HG02885 (cell line): ENCODE measurements at regions not wholly inside any gene's neighbourhood (a gene's known extent, or its start where the extent isn't known, plus 50 kb on each side); places are given as distances from the start of the nearest gene placed in this dataset.
"Not testable (repeated sequence)": the region's sequence is repeated elsewhere in the genome, so short reads cannot be mapped to it uniquely, and the experiment has no call there.

Experiments
- ATAC-seq: cut with Tn5 transposase; IDR thresholded peaks from one replicate; pipeline ENCODE4 v1.9.1; 2021; ENCODE audit warnings: mild to moderate bottlenecking; ENCODE audit not compliant: unreplicated experiment, poor library complexity

GRCh38 chr15:46080016-46080415 is 445.2 kb downstream of the SQOR start:
- no peak for ATAC-seq

- ATAC-seq = no peak
These were observed 453.9 kb downstream of the SQOR start for GRCh38 chr15:46088486-46089445.

- no peak for ATAC-seq
These were observed 454.7 kb downstream of the SQOR start for GRCh38 chr15:46089467-46089935.

- ATAC-seq = no peak
These were observed 457.1 kb downstream of the SQOR start for GRCh38 chr15:46091860-46092450.

- not testable (repeated sequence) for ATAC-seq
These were observed 463.2 kb downstream of the SQOR start for GRCh38 chr15:46098006-46098405.

- ATAC-seq = no peak
These were observed 475.9 kb downstream of the SQOR start for GRCh38 chr15:46110755-46111154.

- no peak for ATAC-seq
These were observed 476.9 kb downstream of the SQOR start for GRCh38 chr15:46111730-46112129.

- no peak for ATAC-seq
These were observed 482.2 kb downstream of the SQOR start for GRCh38 chr15:46117071-46117470.

GRCh38 chr15:46120713-46121112 is 485.9 kb downstream of the SQOR start:
- no peak for ATAC-seq

- ATAC-seq = no peak
These were observed 486.6 kb downstream of the SQOR start for GRCh38 chr15:46121441-46121840.

- ATAC-seq = no peak
These were observed 491.8 kb downstream of the SQOR start for GRCh38 chr15:46126581-46126980.

GRCh38 chr15:46127361-46127874 is 492.6 kb downstream of the SQOR start:
- ATAC-seq = no peak

GRCh38 chr15:46129145-46129544 is 494.3 kb downstream of the SQOR start:
- no peak for ATAC-seq

GRCh38 chr15:46131876-46132275 is 497.0 kb downstream of the SQOR start:
- ATAC-seq = no peak

GRCh38 chr15:46137443-46137842 is 502.6 kb downstream of the SQOR start:
- no peak for ATAC-seq

GRCh38 chr15:46146002-46146401 is 511.2 kb downstream of the SQOR start:
- ATAC-seq = no peak

GRCh38 chr15:46146915-46147314 is 512.1 kb downstream of the SQOR start:
- no peak for ATAC-seq

- ATAC-seq = no peak
These were observed 517.0 kb downstream of the SQOR start for GRCh38 chr15:46151786-46152185.

GRCh38 chr15:46166750-46167149 is 531.9 kb downstream of the SQOR start:
- no peak for ATAC-seq

- ATAC-seq = no peak
These were observed 535.5 kb downstream of the SQOR start for GRCh38 chr15:46170326-46170725.

GRCh38 chr15:46174122-46174521 is 539.3 kb downstream of the SQOR start:
- no peak for ATAC-seq
